Tibial artery (tissue), 4 donors: ENCODE measurements at regions not wholly inside any gene's neighbourhood (a gene's known extent, or its start where the extent isn't known, plus 50 kb on each side); places are given as distances from the start of the nearest gene placed in this dataset.
A peak's percentile ranks its signal among the peaks of the same experiment; 100 is the strongest.
"Not testable (repeated sequence)": the region's sequence is repeated elsewhere in the genome, so short reads cannot be mapped to it uniquely, and the experiment has no call there.

Source experiments
- DNase-seq, 2 donors: peaks; one replicate each; pipeline ENCODE4 v3.0.0-alpha.2; 2019
- H3K27ac ChIP-seq, 2 donors: fragments of 200-600 bp; sonication (generic) in 1 of 2; 1 replicate in 1 of 2; 2 replicates in 1 of 2; pipeline ENCODE4 v1.5.1; 2018 to 2019; ENCODE audit warnings: mild to moderate bottlenecking in 1 of 2
- H3K27me3 ChIP-seq, 2 donors: fragments of 200-600 bp; sonication (generic) in 1 of 2; one replicate each; pipeline versions ENCODE4 v1.5.1 to v1.6.0; 2016 to 2019
- H3K36me3 ChIP-seq, 3 donors: fragments of 200-600 bp; sonication (generic) in 2 of 3; one replicate each; pipeline ENCODE4 v1.5.1; 2016 to 2019; ENCODE audit warnings: mild to moderate bottlenecking in 2 of 3
- H3K4me1 ChIP-seq, 4 donors: fragments of 200-600 bp; sonication (generic) in 2 of 4; 1 replicate in 3 of 4; 2 replicates in 1 of 4; pipeline ENCODE4 v1.5.1; 2016 to 2019
- H3K4me3 ChIP-seq, 2 donors: fragments of 200-600 bp; sonication (generic) in 1 of 2; 1 replicate in 1 of 2; 2 replicates in 1 of 2; pipeline ENCODE4 v1.5.1; 2018 to 2019; ENCODE audit warnings: mild to moderate bottlenecking in 2 of 2
- H3K9me3 ChIP-seq, 3 donors: fragments of 200-600 bp; sonication (generic) in 1 of 3; one replicate each; pipeline ENCODE4 v1.5.1; 2016 to 2019
- CTCF ChIP-seq, 2 experiments: fragments of 200-600 bp in 1 of 2; fragments of 450-650 bp in 1 of 2; IDR thresholded peaks; one replicate each; pipeline ENCODE4 v1.5.1; 2017 to 2019; ENCODE audit warnings: antibody characterized with exemption in 2 of 2, mild to moderate bottlenecking in 1 of 2, moderate library complexity in 1 of 2
- intact Hi-C: fragments of 100-400 bp; cut with DNase I; formaldehyde crosslinking; loops from one replicate; pipeline ENCODE4 v1.15.0; 2023; ENCODE audit warnings: low total_unique reads

- H3K4me3 ChIP-seq, H3K36me3 ChIP-seq, H3K9me3 ChIP-seq, H3K27ac ChIP-seq, DNase-seq, H3K4me1 ChIP-seq, intact Hi-C loops, H3K27me3 ChIP-seq: not testable (repeated sequence)
Observed at GRCh38 chr20:30164389-30164788, 1093.1 kb upstream of the DEFB115 start.

DNA sequence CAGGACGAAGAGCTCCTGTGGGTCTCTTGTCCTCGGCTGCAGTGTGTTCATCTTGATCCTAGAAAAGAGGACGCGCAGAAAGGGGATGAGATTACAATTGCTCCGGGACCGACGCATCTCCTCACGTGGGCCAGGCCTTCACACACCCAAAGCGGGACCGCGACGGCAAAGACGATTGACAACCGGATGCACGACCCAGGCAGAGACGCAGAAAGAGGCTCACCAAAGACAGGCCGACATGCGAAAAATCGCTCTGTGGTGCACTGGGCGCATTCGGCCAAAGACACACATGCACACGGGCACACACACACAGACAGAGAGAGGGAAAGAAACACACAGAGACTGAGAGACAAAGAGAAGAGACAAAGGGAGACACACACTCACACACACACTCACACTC lies 1089.9 kb upstream of the DEFB115 start:
- Histone ChIP-seq H3K4me3 (no peak overlapping the region), H3K27me3 (no peaks in the 10 kb centered on the region), H3K9me3 (no peaks in the 10 kb centered on the region), H3K4me1 (no peaks in the 10 kb centered on the region), H3K27ac (no peak overlapping the region), H3K36me3 (no peaks in the 10 kb centered on the region)
- no peak for DNase-seq
- intact Hi-C loops, result no loop called here
- TF ChIP-seq CTCF (IDR thresholded peaks at IDR 0.05), result no peak

DNA sequence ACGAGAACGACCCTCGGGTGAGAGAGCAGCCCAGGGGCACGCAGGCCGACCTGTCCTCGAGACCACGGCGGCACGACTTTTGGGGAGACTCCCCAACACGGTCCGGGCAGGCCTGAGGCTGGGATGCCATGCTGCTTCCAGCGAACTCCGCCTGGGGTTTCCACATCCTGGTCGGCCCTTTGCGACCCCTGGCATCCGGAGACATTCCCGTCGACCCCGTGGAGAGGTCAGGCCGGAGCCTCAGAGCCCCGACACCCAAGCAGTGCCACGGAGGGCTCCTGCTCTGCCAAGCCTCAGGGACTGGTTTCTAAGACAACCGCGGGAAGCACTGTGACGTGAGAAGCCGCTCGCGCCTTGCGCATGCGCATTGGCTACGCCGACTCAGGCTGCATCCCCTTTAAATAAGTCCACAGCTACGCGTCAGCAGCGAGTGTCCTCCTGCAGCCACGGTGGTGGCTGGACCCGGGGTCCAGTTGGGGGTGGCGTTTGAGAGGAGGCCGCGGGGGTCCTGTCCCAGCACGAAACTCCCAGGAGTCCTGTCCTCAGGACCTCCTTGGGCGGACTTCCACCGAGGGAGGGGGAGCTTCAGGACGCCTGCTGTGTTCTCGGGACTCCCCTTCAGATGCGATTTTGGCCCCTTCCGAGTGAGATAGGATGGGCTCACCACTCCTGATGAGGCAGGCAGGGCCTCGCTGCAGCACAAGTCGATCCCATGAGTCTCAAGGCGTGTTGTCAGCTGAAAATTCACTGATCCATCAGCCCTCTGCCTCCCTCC lies 1089.3 kb upstream of the DEFB115 start:
- H3K9me3 ChIP-seq, result no peaks in the 10 kb centered on the region
- intact Hi-C loops, result no loop called here
- H3K27ac ChIP-seq, result no peak overlapping the region
- DNase-seq, result peak in 1 of 2 donors; percentile 59
- H3K4me1 ChIP-seq, result no peaks in the 10 kb centered on the region
- TF ChIP-seq CTCF (IDR thresholded peaks at IDR 0.05), result no peak
- peak overlapping the region in 1 of 2 donors; percentile 9 for H3K4me3 ChIP-seq
- no peaks in the 10 kb centered on the region for H3K36me3 ChIP-seq
- no peaks in the 10 kb centered on the region for H3K27me3 ChIP-seq

DNA sequence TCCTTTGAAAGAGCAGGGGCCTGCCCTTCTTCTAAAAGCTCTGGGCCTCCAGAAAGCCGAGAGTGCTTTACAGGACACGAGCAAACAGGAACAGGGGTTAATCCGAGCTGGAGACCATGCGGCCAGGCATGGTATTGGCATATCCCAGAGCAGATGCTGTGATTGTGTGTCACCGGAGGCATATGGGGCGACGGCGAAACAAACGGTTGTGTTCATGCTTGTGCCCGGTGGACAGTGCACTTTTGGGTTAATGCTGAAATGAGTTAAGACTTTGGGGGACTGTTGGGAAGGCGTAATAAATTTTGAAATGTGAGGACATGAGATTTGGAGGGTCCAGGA lies 1088.7 kb upstream of the DEFB115 start:
- no peaks in the 10 kb centered on the region for H3K9me3 ChIP-seq
- no peak overlapping the region for H3K4me3 ChIP-seq

GRCh38 chr20:30175681-30176080 lies 1081.8 kb upstream of the DEFB115 start:
- DNase-seq, result no peak
- intact Hi-C loops, result no loop called here

More for the DNA sequence above, 1088.7 kb upstream of the DEFB115 start:
- DNase-seq, result no peak
- Histone ChIP-seq H3K27ac (no peak overlapping the region), H3K27me3 (no peaks in the 10 kb centered on the region), H3K4me1 (no peaks in the 10 kb centered on the region), H3K36me3 (no peaks in the 10 kb centered on the region)
- no peak for TF ChIP-seq CTCF (IDR thresholded peaks at IDR 0.05)
- intact Hi-C loops, result no loop called here

DNA sequence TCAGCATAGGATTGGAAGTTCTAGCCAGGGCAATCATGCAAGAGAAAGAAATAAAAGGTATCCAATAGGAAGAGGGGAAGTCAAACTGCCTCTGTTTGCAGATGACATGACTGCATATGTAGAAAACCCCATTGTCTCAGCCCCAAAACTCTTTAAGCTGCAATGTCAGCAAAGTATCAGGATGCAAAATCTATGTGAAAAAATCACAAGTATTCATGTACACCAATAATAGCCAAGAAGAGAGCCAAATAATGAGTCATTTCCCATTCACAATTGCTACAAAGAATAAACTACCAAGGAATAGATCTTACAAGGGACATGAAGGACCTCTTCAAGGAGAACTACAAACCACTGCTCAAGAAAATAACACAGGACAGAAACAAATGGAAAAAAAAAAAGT lies 1074.3 kb upstream of the DEFB115 start:
- H3K4me3 ChIP-seq, H3K36me3 ChIP-seq, H3K27me3 ChIP-seq, H3K27ac ChIP-seq, H3K9me3 ChIP-seq, DNase-seq, H3K4me1 ChIP-seq, intact Hi-C loops: not testable (repeated sequence)

More at GRCh38 chr20:30175681-30176080, 1081.8 kb upstream of the DEFB115 start:
- H3K27me3 ChIP-seq, result no peaks in the 10 kb centered on the region
- TF ChIP-seq CTCF (IDR thresholded peaks at IDR 0.05), result no peak
- no peaks in the 10 kb centered on the region for H3K9me3 ChIP-seq
- H3K27ac ChIP-seq, result no peak overlapping the region
- no peaks in the 10 kb centered on the region for H3K36me3 ChIP-seq
- H3K4me3 ChIP-seq, result no peak overlapping the region
- H3K4me1 ChIP-seq, result no peaks in the 10 kb centered on the region

DNA sequence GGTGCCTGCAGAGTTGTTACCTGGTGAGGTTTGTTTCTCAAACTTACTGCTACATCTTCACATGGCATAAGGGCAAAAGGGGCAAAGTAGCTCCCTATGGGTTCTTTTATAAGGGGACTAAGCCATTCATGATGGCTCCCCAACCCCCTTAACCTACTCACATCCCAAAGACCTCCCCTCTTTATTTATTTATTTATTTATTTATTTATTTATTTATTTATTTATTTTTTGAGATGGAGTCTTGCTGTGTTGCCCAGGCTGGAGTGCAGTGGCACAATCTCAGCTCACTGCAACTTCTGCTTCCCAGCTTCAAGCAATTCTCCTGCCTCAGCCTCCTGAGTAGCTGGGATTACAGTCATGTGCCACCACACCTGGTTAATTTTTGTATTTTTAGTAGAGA lies 1065.7 kb upstream of the DEFB115 start:
- H3K36me3 ChIP-seq, H3K27me3 ChIP-seq, H3K9me3 ChIP-seq, intact Hi-C loops, H3K4me3 ChIP-seq, H3K4me1 ChIP-seq, DNase-seq, H3K27ac ChIP-seq: not testable (repeated sequence)

- H3K27ac ChIP-seq, intact Hi-C loops, DNase-seq, H3K4me3 ChIP-seq, H3K9me3 ChIP-seq, H3K4me1 ChIP-seq, H3K36me3 ChIP-seq, H3K27me3 ChIP-seq: not testable (repeated sequence)
Observed at GRCh38 chr20:30234477-30234876, 1023.0 kb upstream of the DEFB115 start.

- H3K36me3 ChIP-seq, DNase-seq, H3K4me1 ChIP-seq, H3K4me3 ChIP-seq, H3K27me3 ChIP-seq, intact Hi-C loops, H3K27ac ChIP-seq, H3K9me3 ChIP-seq: not testable (repeated sequence)
Observed at GRCh38 chr20:30275073-30275472, 982.4 kb upstream of the DEFB115 start.
